Mesendoderm (in vitro differentiated cells): ENCODE measurements at regions not wholly inside any gene's neighbourhood (a gene's known extent, or its start where the extent isn't known, plus 50 kb on each side); places are given as distances from the start of the nearest gene placed in this dataset.
A peak's percentile ranks its signal among the peaks of the same experiment; 100 is the strongest.

Source experiments
- DNase-seq: peaks from one replicate; pipeline ENCODE4 v3.0.0; 2013
- H2AK5ac ChIP-seq: 2 replicates; pipeline ENCODE4 v1.6.1; 2013; ENCODE audit warnings: low read length, inconsistent platforms
- H2BK120ac ChIP-seq: 2 replicates; pipeline ENCODE4 v1.6.1; 2013; ENCODE audit warnings: low read depth, mild to moderate bottlenecking, low read length, moderate library complexity, mixed read lengths
- H2BK15ac ChIP-seq: replicated peaks from 2 replicates; pipeline ENCODE4 v1.6.1; 2013; ENCODE audit warnings: low read depth, mild to moderate bottlenecking, moderate library complexity
- H2BK5ac ChIP-seq: 2 replicates; pipeline ENCODE4 v1.6.1; 2013; ENCODE audit warnings: low read length, inconsistent platforms
- H3K18ac ChIP-seq: 2 replicates; pipeline ENCODE4 v1.6.1; 2013; ENCODE audit warnings: mild to moderate bottlenecking, low read length, mixed read lengths
- H3K23ac ChIP-seq: one replicate; pipeline ENCODE4 v1.6.1; 2013; ENCODE audit warnings: low read length
- H3K27ac ChIP-seq: 2 replicates; pipeline ENCODE4 v1.5.1; 2013; ENCODE audit warnings: low read depth, mild to moderate bottlenecking, inconsistent platforms, low read length, moderate library complexity
- H3K27me3 ChIP-seq: 2 replicates; pipeline ENCODE4 v1.6.1; 2013; ENCODE audit warnings: low read length, control low read depth, mild to moderate bottlenecking, inconsistent platforms; ENCODE audit not compliant: insufficient read depth, poor library complexity
- H3K36me3 ChIP-seq: 2 replicates; pipeline ENCODE4 v1.6.1; 2013; ENCODE audit warnings: low read length, inconsistent platforms; ENCODE audit not compliant: control insufficient read depth, insufficient read depth
- H3K4ac ChIP-seq: one replicate; pipeline ENCODE4 v1.6.1; 2013; ENCODE audit warnings: low read depth, mild to moderate bottlenecking, low read length, moderate library complexity
- H3K4me1 ChIP-seq: 2 replicates; pipeline ENCODE4 v1.6.1; 2013; ENCODE audit warnings: low read depth, low read length, inconsistent platforms; ENCODE audit not compliant: control insufficient read depth
- H3K4me2 ChIP-seq: 2 replicates; pipeline ENCODE4 v1.6.1; 2013; ENCODE audit warnings: low read length
- H3K4me3 ChIP-seq: 2 replicates; pipeline ENCODE4 v1.5.1; 2013; ENCODE audit warnings: mild to moderate bottlenecking, low read length
- H3K56ac ChIP-seq: one replicate; pipeline ENCODE4 v1.6.1; 2013; ENCODE audit warnings: low read length
- H3K79me1 ChIP-seq: 2 replicates; pipeline ENCODE4 v1.6.1; 2013; ENCODE audit warnings: low read length, inconsistent platforms
- H3K79me2 ChIP-seq: 2 replicates; pipeline ENCODE4 v1.6.1; 2013; ENCODE audit warnings: mild to moderate bottlenecking, low read length; ENCODE audit not compliant: control insufficient read depth, insufficient read depth
- H3K9ac ChIP-seq: 2 replicates; pipeline ENCODE4 v1.6.1; 2013; ENCODE audit warnings: low read length, inconsistent platforms
- H4K5ac ChIP-seq: one replicate; pipeline ENCODE4 v1.6.1; 2013; ENCODE audit warnings: low read length
- H4K8ac ChIP-seq: one replicate; pipeline ENCODE4 v1.6.1; 2013; ENCODE audit warnings: low read depth, mild to moderate bottlenecking, control low read depth, low read length, moderate library complexity
- WGBS: extraction: QIAGEN DNeasy Blood & Tissue Kit; methylation state at CpG from one replicate; pipeline ENCODE4 v1.1.7; 2013; ENCODE audit warnings: low lambda C conversion rate, missing lambda C conversion rate; ENCODE audit not compliant: insufficient coverage; ENCODE audit errors: extremely low coverage; 5-methylcytosine and 5-hydroxymethylcytosine counted together

DNA sequence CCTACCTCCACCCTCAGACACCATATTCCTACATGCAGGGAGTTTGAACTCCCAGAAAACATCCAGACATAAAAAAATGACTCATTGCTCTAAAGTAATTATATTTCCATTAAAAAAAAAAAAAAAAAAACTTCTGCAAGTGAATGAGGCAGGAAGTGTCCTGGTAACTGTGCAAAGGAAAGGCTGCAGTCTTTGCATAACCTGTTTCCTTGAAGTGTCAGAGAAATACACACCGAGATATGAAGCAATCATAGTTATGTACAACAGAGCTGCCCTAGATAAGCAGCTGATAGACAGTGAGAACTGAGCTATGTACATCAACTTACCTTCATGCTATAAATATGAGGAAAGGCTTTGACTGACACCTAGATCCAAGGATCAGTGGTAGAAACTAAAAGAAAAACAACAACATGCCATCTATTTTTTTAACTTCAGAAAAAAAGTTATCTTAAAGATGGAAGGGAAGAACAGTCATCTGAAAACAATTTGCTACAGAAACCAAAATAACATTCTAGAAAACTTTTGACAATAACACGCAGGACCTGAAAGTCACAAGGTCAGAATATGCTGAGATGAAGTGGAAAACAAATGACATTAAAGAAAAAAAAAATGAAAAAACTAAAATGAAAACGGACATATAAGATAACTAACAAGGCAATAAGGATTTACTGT lies 263.2 kb downstream of the SEC23A start:
- Histone ChIP-seq H2BK15ac (no peak overlapping the region), H2AK5ac (no peak overlapping the region), H3K27ac (no peak overlapping the region), H2BK5ac (no peak overlapping the region), H3K56ac (no peak overlapping the region), H3K4me1 (no peaks in the 10 kb centered on the region), H4K8ac (no peak overlapping the region), H4K5ac (no peak overlapping the region), H3K79me1 (no peaks in the 10 kb centered on the region), H3K4me3 (no peak overlapping the region), H3K9ac (no peak overlapping the region), H3K36me3 (no peaks in the 10 kb centered on the region), H2BK120ac (no peak overlapping the region), H3K79me2 (no peaks in the 10 kb centered on the region), H3K4me2 (no peak overlapping the region), H3K18ac (no peak overlapping the region), H3K27me3 (no peaks in the 10 kb centered on the region), H3K23ac (no peak overlapping the region), H3K4ac (no peak overlapping the region)
- no CpG with 5 or more reads among the region's 3 CpGs for WGBS
- DNase-seq, result no peak

DNA sequence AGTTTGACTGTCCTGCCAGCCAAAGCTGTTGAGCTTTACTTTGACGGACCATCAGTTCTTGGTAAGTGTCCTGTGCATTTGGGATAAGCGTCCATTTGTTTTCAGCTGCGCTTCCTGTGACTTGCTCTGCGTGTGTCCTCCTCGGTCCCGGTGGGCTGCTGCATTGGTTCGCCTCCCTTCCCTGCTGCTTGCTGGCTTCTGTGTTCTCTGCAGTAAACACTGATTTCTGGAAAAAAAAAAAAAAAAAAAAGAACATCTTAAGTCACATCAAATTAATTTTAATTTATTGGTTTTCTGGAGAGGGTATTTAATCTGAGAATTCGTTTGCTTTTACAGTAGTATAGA lies 264.1 kb downstream of the SEC23A start:
- Histone ChIP-seq H3K23ac (no peak overlapping the region), H3K56ac (no peak overlapping the region), H2AK5ac (no peak overlapping the region), H3K79me1 (no peaks in the 10 kb centered on the region), H3K4me1 (no peaks in the 10 kb centered on the region), H3K36me3 (no peaks in the 10 kb centered on the region), H3K27me3 (no peaks in the 10 kb centered on the region), H3K27ac (no peak overlapping the region), H4K8ac (no peak overlapping the region), H3K4me2 (no peak overlapping the region), H2BK120ac (no peak overlapping the region), H4K5ac (no peak overlapping the region), H3K4me3 (no peak overlapping the region), H3K9ac (no peak overlapping the region), H3K18ac (no peak overlapping the region), H2BK5ac (no peak overlapping the region), H3K4ac (no peak overlapping the region), H2BK15ac (no peak overlapping the region), H3K79me2 (no peaks in the 10 kb centered on the region)
- WGBS, result no CpG with 5 or more reads among the region's 8 CpGs
- no peak for DNase-seq

DNA sequence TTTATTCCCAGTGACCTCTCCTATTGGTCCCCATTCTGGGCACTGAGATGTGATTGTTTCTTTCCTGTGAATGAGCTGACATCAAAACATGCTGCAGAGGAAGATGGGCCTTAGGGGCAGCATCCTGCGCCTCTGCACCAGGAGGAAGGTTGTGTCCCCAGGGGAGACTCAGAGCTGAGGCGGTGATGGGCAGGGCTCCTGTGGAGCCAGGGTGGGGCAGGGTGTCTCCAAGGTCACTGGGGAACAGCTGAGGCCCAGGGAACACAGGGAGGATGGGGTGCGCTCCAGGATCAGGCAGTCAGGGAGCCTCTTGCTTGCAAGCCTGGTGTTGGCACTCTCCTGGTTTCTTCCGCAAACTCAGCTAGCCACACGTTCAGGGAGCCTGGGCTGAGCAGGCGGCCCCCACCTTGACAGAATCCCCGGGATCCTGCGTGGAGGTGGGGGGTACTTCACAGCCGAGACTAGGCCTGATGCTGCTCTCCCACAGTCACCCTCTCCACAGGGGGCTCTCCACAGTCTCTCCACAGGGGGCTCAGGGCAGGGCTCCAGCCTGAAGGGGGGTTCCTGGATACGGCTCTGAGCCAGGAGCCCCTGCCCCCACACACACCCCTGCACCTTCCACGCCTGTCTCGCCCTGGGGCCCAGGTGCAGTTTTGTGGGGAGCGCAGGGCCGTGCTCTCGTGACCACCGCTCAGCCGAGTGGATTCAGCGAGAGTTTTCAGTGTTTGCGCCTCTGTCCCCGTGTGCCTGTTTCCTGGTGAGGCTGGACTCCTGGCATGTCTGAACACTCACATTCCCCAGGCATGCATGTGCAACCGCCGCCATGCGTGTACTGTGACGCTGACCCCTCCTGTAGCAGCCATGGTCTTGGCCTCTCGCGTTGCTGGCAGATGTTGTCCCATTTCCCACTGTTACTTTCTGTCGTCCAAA lies 264.7 kb downstream of the SEC23A start:
- no CpG with 5 or more reads among the region's 27 CpGs for WGBS
- no peaks in the 10 kb centered on the region for H3K79me1 ChIP-seq
- no peaks in the 10 kb centered on the region for H3K36me3 ChIP-seq

DNA sequence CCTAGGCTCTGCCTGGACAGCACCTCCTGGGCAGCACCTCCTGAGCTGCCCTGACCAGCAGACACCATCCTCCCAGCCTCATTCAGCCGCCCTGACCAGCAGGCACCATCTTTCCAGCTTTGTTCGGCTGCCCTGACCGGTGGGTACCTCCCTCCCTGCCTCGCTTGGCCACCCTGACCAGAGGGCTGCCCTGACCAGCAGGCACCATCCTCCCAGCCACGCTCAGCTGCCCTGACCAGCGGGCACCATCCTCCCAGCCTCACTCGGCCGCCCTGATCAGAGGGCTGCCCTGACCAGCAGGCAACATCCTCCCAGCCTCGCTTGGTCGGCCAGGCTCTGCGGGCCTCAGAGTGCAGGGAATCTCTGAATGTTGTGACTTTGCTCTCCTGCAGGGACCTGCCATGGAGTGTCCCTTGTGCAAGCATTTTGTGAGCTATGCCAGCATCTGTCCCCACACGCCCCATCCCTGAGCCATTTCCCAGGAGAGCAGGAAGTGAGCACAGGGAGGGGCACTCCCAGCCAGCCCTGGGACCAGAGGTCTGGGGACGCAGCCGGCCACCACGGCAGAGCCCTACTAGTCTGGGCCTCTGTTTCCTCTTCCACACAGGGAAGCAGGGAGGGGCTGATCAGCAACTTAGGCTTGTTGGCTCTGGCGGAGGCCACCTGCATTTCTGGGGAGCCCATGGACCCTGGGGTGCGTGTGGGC lies 265.5 kb downstream of the SEC23A start:
- no peak overlapping the region for H2BK120ac ChIP-seq

More for the DNA sequence above, 264.7 kb downstream of the SEC23A start:
- H3K56ac ChIP-seq, result no peak overlapping the region
- H3K23ac ChIP-seq, result peak overlapping the region; percentile 56
- no peak overlapping the region for H2BK120ac ChIP-seq
- H2BK5ac ChIP-seq, result no peak overlapping the region
- no peak overlapping the region for H3K18ac ChIP-seq
- DNase-seq, result no peak
- H3K4me3 ChIP-seq, result no peak overlapping the region
- H3K27me3 ChIP-seq, result no peaks in the 10 kb centered on the region
- H3K9ac ChIP-seq, result no peak overlapping the region
- H3K27ac ChIP-seq, result no peak overlapping the region
- no peak overlapping the region for H4K5ac ChIP-seq
- no peak overlapping the region for H2BK15ac ChIP-seq
- no peak overlapping the region for H3K4me2 ChIP-seq
- H2AK5ac ChIP-seq, result no peak overlapping the region
- H4K8ac ChIP-seq, result no peak overlapping the region
- H3K4me1 ChIP-seq, result no peaks in the 10 kb centered on the region
- H3K79me2 ChIP-seq, result no peaks in the 10 kb centered on the region
- H3K4ac ChIP-seq, result no peak overlapping the region

GRCh38 chr14:38836539-38836938 lies 266.5 kb downstream of the SEC23A start:
- H3K23ac ChIP-seq, result no peak overlapping the region
- H3K27me3 ChIP-seq, result no peaks in the 10 kb centered on the region
- H3K4me2 ChIP-seq, result no peak overlapping the region
- H3K4me3 ChIP-seq, result no peak overlapping the region
- H2BK15ac ChIP-seq, result no peak overlapping the region
- H3K4me1 ChIP-seq, result no peaks in the 10 kb centered on the region
- no peak overlapping the region for H3K4ac ChIP-seq
- no peak for DNase-seq
- H2AK5ac ChIP-seq, result no peak overlapping the region
- H3K56ac ChIP-seq, result no peak overlapping the region
- no peak overlapping the region for H2BK120ac ChIP-seq
- no peak overlapping the region for H2BK5ac ChIP-seq
- H4K5ac ChIP-seq, result no peak overlapping the region
- no peak overlapping the region for H3K18ac ChIP-seq
- H3K9ac ChIP-seq, result no peak overlapping the region
- no CpG with 5 or more reads among the region's 7 CpGs for WGBS
- no peak overlapping the region for H4K8ac ChIP-seq
- no peaks in the 10 kb centered on the region for H3K79me1 ChIP-seq
- no peaks in the 10 kb centered on the region for H3K79me2 ChIP-seq
- no peak overlapping the region for H3K27ac ChIP-seq
- no peaks in the 10 kb centered on the region for H3K36me3 ChIP-seq

More for the DNA sequence above, 265.5 kb downstream of the SEC23A start:
- no peaks in the 10 kb centered on the region for H3K79me1 ChIP-seq
- no CpG with 5 or more reads among the region's 17 CpGs for WGBS
- no peaks in the 10 kb centered on the region for H3K79me2 ChIP-seq
- no peak for DNase-seq
- H3K4me3 ChIP-seq, result no peak overlapping the region
- H3K4me1 ChIP-seq, result no peaks in the 10 kb centered on the region
- H3K9ac ChIP-seq, result no peak overlapping the region
- no peak overlapping the region for H3K56ac ChIP-seq
- no peak overlapping the region for H3K18ac ChIP-seq
- H4K8ac ChIP-seq, result no peak overlapping the region
- no peak overlapping the region for H2BK5ac ChIP-seq
- H3K4me2 ChIP-seq, result no peak overlapping the region
- H3K23ac ChIP-seq, result no peak overlapping the region
- no peaks in the 10 kb centered on the region for H3K36me3 ChIP-seq
- H2BK15ac ChIP-seq, result no peak overlapping the region
- H4K5ac ChIP-seq, result no peak overlapping the region
- H3K27ac ChIP-seq, result no peak overlapping the region
- H3K4ac ChIP-seq, result no peak overlapping the region
- H3K27me3 ChIP-seq, result no peaks in the 10 kb centered on the region
- H2AK5ac ChIP-seq, result no peak overlapping the region
